ENCODE measurements at regions not wholly inside any gene's neighbourhood (a gene's known extent, or its start where the extent isn't known, plus 50 kb on each side); places are given as distances from the start of the nearest gene placed in this dataset.

DNA sequence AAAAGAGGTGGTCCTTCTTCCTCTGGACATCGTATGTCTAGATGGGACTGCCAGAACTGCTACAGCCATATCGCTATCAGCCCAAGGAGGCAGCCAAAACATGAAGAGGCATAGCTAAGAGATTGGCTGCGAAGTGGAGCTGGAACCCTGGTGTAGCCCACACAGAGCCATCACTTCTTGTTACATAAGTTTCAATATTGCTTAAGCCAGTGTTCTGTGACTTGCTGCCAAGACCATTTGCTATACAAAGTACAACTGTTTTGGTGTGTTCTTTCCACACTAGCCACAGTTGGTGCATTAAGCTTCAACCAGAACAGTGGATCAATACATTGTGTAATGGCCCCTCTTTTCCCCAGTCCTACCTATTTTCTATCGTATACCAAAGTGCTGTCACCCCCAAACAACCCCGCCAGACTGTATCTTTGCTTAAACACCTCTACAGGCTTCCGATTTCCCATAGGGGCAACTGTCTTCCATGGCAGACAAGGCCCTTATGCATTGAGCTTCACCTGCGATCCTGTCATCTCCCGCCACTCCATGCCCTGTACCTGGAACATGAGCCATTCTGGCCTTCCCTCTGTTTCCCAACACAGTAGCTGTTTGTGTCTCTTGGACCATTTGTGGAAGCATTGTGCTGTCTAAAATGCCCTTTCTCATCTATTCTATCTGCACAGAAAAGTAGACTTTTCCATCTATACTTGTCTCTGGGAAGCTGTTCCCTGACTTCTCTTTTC, 241.8 kb downstream of the TTLL7 start:
- TF ChIP-seq, protein P1, sequence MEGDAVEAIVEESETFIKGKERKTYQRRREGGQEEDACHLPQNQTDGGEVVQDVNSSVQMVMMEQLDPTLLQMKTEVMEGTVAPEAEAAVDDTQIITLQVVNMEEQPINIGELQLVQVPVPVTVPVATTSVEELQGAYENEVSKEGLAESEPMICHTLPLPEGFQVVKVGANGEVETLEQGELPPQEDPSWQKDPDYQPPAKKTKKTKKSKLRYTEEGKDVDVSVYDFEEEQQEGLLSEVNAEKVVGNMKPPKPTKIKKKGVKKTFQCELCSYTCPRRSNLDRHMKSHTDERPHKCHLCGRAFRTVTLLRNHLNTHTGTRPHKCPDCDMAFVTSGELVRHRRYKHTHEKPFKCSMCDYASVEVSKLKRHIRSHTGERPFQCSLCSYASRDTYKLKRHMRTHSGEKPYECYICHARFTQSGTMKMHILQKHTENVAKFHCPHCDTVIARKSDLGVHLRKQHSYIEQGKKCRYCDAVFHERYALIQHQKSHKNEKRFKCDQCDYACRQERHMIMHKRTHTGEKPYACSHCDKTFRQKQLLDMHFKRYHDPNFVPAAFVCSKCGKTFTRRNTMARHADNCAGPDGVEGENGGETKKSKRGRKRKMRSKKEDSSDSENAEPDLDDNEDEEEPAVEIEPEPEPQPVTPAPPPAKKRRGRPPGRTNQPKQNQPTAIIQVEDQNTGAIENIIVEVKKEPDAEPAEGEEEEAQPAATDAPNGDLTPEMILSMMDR (conservative IDR thresholded peaks at IDR 0.05; ENCODE audit: low read depth, low read length) = no peak
- TF ChIP-seq RCOR1 (IDR thresholded peaks at IDR 0.05; ENCODE audit: insufficient replicate concordance, low read length) = no peak
- no peak for TF ChIP-seq BHLHE40 (IDR thresholded peaks at IDR 0.05; ENCODE audit: low read depth, low read length)
